SK-N-SH (cell line): ENCODE measurements at regions not wholly inside any gene's neighbourhood (a gene's known extent, or its start where the extent isn't known, plus 50 kb on each side); places are given as distances from the start of the nearest gene placed in this dataset.

Experiments
- CTCF ChIA-PET: fragments of 300-600, 350-600 bp; formaldehyde crosslinking; extraction: SDS; loops from one replicate; lab custom pipeline; 2021; lab: Yijun Ruan, JAX
- POLR2A ChIA-PET: fragments of 350-600 bp; sonication (Branson Sonifier 250); formaldehyde crosslinking; extraction: SDS; loops from one replicate; lab custom pipeline; 2020; ENCODE audit warnings: antibody characterized with exemption, inconsistent platforms; lab: Yijun Ruan, JAX
- DNase-seq: peaks from one replicate; pipeline ENCODE4 v3.0.0; 2012
- H2AFZ ChIP-seq: fragments of 200-600 bp; sonication (generic); 2 replicates; pipeline ENCODE4 v1.8.1; 2016; ENCODE audit warnings: antibody characterized with exemption, mild to moderate bottlenecking, low read depth
- H3F3A ChIP-seq: fragments of 200-600 bp; sonication (generic); replicated peaks from 2 replicates; pipeline ENCODE3; 2016; ENCODE audit warnings: antibody characterized with exemption, mild to moderate bottlenecking; ENCODE audit not compliant: insufficient read depth
- H3K27ac ChIP-seq, 2 experiments: fragments of 200-500 bp in 1 of 2; fragments of 200-600 bp in 1 of 2; sonication (Bioruptor generic) in 1 of 2; sonication (generic), shearing (Covaris generic) in 1 of 2; 2 replicates each; pipeline versions ENCODE4 v1.5.1 to v1.6.1; 2014 to 2016; ENCODE audit warnings: low read depth in 2 of 2, inconsistent platforms in 1 of 2, low read length in 1 of 2, mild to moderate bottlenecking in 1 of 2, mixed read lengths in 1 of 2
- H3K27me3 ChIP-seq: fragments of 200-600 bp; sonication (generic), shearing (Covaris generic); 2 replicates; pipeline ENCODE4 v1.6.1; 2016; ENCODE audit warnings: mixed run types; ENCODE audit not compliant: insufficient read depth
- H3K36me3 ChIP-seq, 2 experiments: fragments of 200-500 bp in 1 of 2; fragments of 200-600 bp in 1 of 2; sonication (Bioruptor generic) in 1 of 2; sonication (generic) in 1 of 2; replicated peaks in 1 of 2; 2 replicates each; pipeline versions ENCODE3 to v1.5.1; 2014 to 2016; ENCODE audit warnings: low read length in 1 of 2, mild to moderate bottlenecking in 1 of 2; ENCODE audit not compliant: insufficient read depth in 2 of 2, control insufficient read depth in 1 of 2
- H3K4me1 ChIP-seq, 2 experiments: fragments of 200-500 bp in 1 of 2; fragments of 200-600 bp in 1 of 2; sonication (Bioruptor generic) in 1 of 2; sonication (generic), shearing (Covaris generic) in 1 of 2; 2 replicates each; pipeline versions ENCODE4 v1.5.1 to v1.6.1; 2014 to 2016; ENCODE audit warnings: low read depth in 1 of 2, low read length in 1 of 2, mixed run types in 1 of 2; ENCODE audit not compliant: insufficient read depth in 2 of 2, control insufficient read depth in 1 of 2
- H3K4me2 ChIP-seq: fragments of 200-600 bp; sonication (generic), shearing (Covaris generic); 2 replicates; pipeline ENCODE4 v1.6.1; 2017; ENCODE audit warnings: mixed run types
- H3K4me3 ChIP-seq, 2 experiments: fragments of 200-500 bp in 1 of 2; fragments of 200-600 bp in 1 of 2; sonication (Bioruptor generic) in 1 of 2; sonication (generic), shearing (Covaris generic) in 1 of 2; 2 replicates each; pipeline versions ENCODE4 v1.5.1 to v1.8.1; 2014 to 2016; ENCODE audit warnings: low read depth in 2 of 2, inconsistent platforms in 1 of 2, low read length in 1 of 2, mild to moderate bottlenecking in 1 of 2, mixed read lengths in 1 of 2, moderate library complexity in 1 of 2
- H3K79me2 ChIP-seq: fragments of 200-600 bp; sonication (generic); 2 replicates; pipeline ENCODE4 v1.8.1; 2017; ENCODE audit warnings: mild to moderate bottlenecking; ENCODE audit not compliant: insufficient read depth
- H3K9ac ChIP-seq: fragments of 200-600 bp; sonication (generic); 2 replicates; pipeline ENCODE4 v1.6.1; 2017; ENCODE audit warnings: mixed run types
- H3K9me2 ChIP-seq: fragments of 200-600 bp; sonication (generic); 2 replicates; pipeline ENCODE4 v1.6.1; 2017; ENCODE audit warnings: mixed run types
- H3K9me3 ChIP-seq: fragments of 200-600 bp; sonication (generic); 2 replicates; pipeline ENCODE4 v1.6.1; 2017; ENCODE audit warnings: mixed run types, mild to moderate bottlenecking, moderate library complexity
- H4K20me1 ChIP-seq: fragments of 200-600 bp; sonication (generic); 2 replicates; pipeline ENCODE4 v1.6.1; 2017; ENCODE audit warnings: mild to moderate bottlenecking, mixed run types; ENCODE audit not compliant: insufficient read depth
- CHD2 ChIP-seq: fragments of 150-350 bp; IDR thresholded peaks from 2 replicates; pipeline ENCODE4 v1.6.1; 2018; ENCODE audit warnings: low read length; ENCODE audit not compliant: partially characterized antibody
- ELF1 ChIP-seq: IDR thresholded peaks from 2 replicates; pipeline ENCODE4 v1.4.0; 2012
- EP300 ChIP-seq, 2 experiments: IDR thresholded peaks; 2 replicates each; pipeline versions ENCODE4 v1.4.0 to v1.6.1; 2012; ENCODE audit warnings: borderline replicate concordance in 1 of 2, low read depth in 1 of 2, low read length in 1 of 2
- EZH2phosphoT487 ChIP-seq: fragments of 200-600 bp; sonication (generic); IDR thresholded peaks from 2 replicates; pipeline ENCODE4 v1.6.1; 2017; ENCODE audit warnings: low read depth, mixed run types, mild to moderate bottlenecking, antibody characterized with exemption, moderate library complexity, borderline replicate concordance
- FOSL2 ChIP-seq: IDR thresholded peaks from 2 replicates; pipeline ENCODE4 v1.4.0; 2012; ENCODE audit warnings: low read depth, mild to moderate bottlenecking, moderate library complexity, borderline replicate concordance
- FOXJ3 ChIP-seq: sonication (generic); formaldehyde crosslinking; IDR thresholded peaks from 2 replicates; pipeline ENCODE4 v1.5.1; 2020; ENCODE audit warnings: mild to moderate bottlenecking, missing genetic modification reagents
- FOXM1 ChIP-seq: IDR thresholded peaks from 2 replicates; pipeline ENCODE4 v1.4.0; 2012; ENCODE audit warnings: low read depth, mild to moderate bottlenecking
- GATA2 ChIP-seq: sonication (generic); formaldehyde crosslinking; IDR thresholded peaks from 2 replicates; pipeline ENCODE4 v1.5.0; 2020; ENCODE audit warnings: mild to moderate bottlenecking, missing genetic modification reagents
- JUND ChIP-seq: IDR thresholded peaks from 2 replicates; pipeline ENCODE4 v1.4.0; 2012
- MAX ChIP-seq: IDR thresholded peaks from 2 replicates; pipeline ENCODE4 v1.4.0; 2012; ENCODE audit warnings: low read depth
- MEF2A ChIP-seq: IDR thresholded peaks from 2 replicates; pipeline ENCODE4 v1.4.0; 2012; ENCODE audit warnings: low read depth, borderline replicate concordance
- NFIC ChIP-seq: IDR thresholded peaks from 2 replicates; pipeline ENCODE4 v1.4.0; 2012; ENCODE audit warnings: borderline replicate concordance
- NRF1 ChIP-seq: IDR thresholded peaks from 2 replicates; pipeline ENCODE4 v1.6.1; 2012; ENCODE audit warnings: low read depth, mild to moderate bottlenecking, low read length
- POLR2AphosphoS5 ChIP-seq: IDR thresholded peaks from 2 replicates; pipeline ENCODE4 v1.6.1; 2012; ENCODE audit warnings: low read depth, low read length
- RAD21 ChIP-seq: IDR thresholded peaks from 2 replicates; pipeline ENCODE4 v1.6.1; 2012; ENCODE audit warnings: mild to moderate bottlenecking, low read length
- REST ChIP-seq: IDR thresholded peaks from 2 replicates; pipeline ENCODE4 v1.6.1; 2012; ENCODE audit warnings: mild to moderate bottlenecking, low read depth, low read length, moderate library complexity
- RFX5 ChIP-seq: IDR thresholded peaks from 2 replicates; pipeline ENCODE4 v1.6.1; 2012; ENCODE audit warnings: mild to moderate bottlenecking, improper control_type of control experiment, low read length
- RXRA ChIP-seq: IDR thresholded peaks from 2 replicates; pipeline ENCODE4 v1.4.0; 2012; ENCODE audit warnings: low read depth, mild to moderate bottlenecking, borderline replicate concordance
- SIN3A ChIP-seq: IDR thresholded peaks from 2 replicates; pipeline ENCODE4 v1.6.1; 2012; ENCODE audit warnings: low read depth, mild to moderate bottlenecking, low read length, moderate library complexity, borderline replicate concordance
- TCF12 ChIP-seq: IDR thresholded peaks from 2 replicates; pipeline ENCODE4 v1.4.0; 2012
- TEAD4 ChIP-seq: IDR thresholded peaks from 2 replicates; pipeline ENCODE4 v1.4.0; 2012; ENCODE audit warnings: mild to moderate bottlenecking, borderline replicate concordance; ENCODE audit not compliant: insufficient read depth
- ZBTB33 ChIP-seq: IDR thresholded peaks from 2 replicates; pipeline ENCODE4 v1.4.0; 2012; ENCODE audit warnings: low read depth, borderline replicate concordance
- WGBS: methylation state at CpG from one replicate; pipeline ENCODE4 v1.1.6; 2017; ENCODE audit warnings: low lambda C conversion rate; 5-methylcytosine and 5-hydroxymethylcytosine counted together

- no peak overlapping the region for H3K27ac ChIP-seq
These were observed 134.7 kb upstream of the CDH20 start for GRCh38 chr18:61198486-61198885.

GRCh38 chr18:61199171-61199848 lies 133.9 kb upstream of the CDH20 start:
- CTCF ChIA-PET, result interaction anchor here (1.8 kb wide), 1 partner anchor 11 kb away, joined by 4 read pairs; no protein-coding TSS in a partner anchor
- TF ChIP-seq FOSL2, result no peak
- no peak for TF ChIP-seq TCF12
- TF ChIP-seq SIN3A, result no peak
- TF ChIP-seq REST, result no peak
- no peak for TF ChIP-seq NFIC
- no peak for TF ChIP-seq MEF2A
- TF ChIP-seq FOXM1, result no peak
- no peak for TF ChIP-seq RAD21
- TF ChIP-seq POLR2AphosphoS5, result no peak
- TF ChIP-seq GATA2 (CRISPR knock-in tag), result no peak
- TF ChIP-seq RXRA, result no peak
- no peak for TF ChIP-seq CHD2
- no peak for TF ChIP-seq RFX5
- TF ChIP-seq FOXJ3 (CRISPR knock-in tag), result no peak
- TF ChIP-seq JUND, result no peak

More at GRCh38 chr18:61198486-61198885, 134.7 kb upstream of the CDH20 start:
- no peaks in the 10 kb centered on the region for H3K79me2 ChIP-seq
- 0 out of 4 replicates have a peak, but pooled peaks cover 0 to 6% of the 10 kb centered on the region in 2 experiments for H3K4me1 ChIP-seq
- ChIA-PET POLR2A (no interaction called here), CTCF (interaction anchor here (0.6 to 1.8 kb wide), 4 partner anchors 10 to 143 kb away, joined by 3 to 4 read pairs (median 3); no protein-coding TSS in a partner anchor)
- no peak overlapping the region for H3K4me2 ChIP-seq
- no peak overlapping the region for H3K4me3 ChIP-seq
- H3K36me3 ChIP-seq, result no peaks in the 10 kb centered on the region
- H2AFZ ChIP-seq, result no peak overlapping the region
- H3K9me2 ChIP-seq, result no peaks in the 10 kb centered on the region
- no peaks in the 10 kb centered on the region for H3K27me3 ChIP-seq
- no peaks in the 10 kb centered on the region for H4K20me1 ChIP-seq
- no peaks in the 10 kb centered on the region for H3K9me3 ChIP-seq
- H3K9ac ChIP-seq, result no peak overlapping the region
- H3F3A ChIP-seq, result no peaks in the 10 kb centered on the region
- DNase-seq, result no peak
- TF ChIP-seq FOXJ3 (CRISPR knock-in tag) (no peak), ELF1 (no peak), MAX (no peak), TCF12 (no peak), EZH2phosphoT487 (no peak), FOXM1 (no peak), NRF1 (no peak), TEAD4 (no peak), FOSL2 (no peak), NFIC (no peak), MEF2A (no peak), EP300 (IDR thresholded peaks at IDR 0.05; ENCODE audit: borderline replicate concordance in 1 of 2, low read depth in 1 of 2, low read length in 1 of 2) (no peak), RFX5 (no peak), ZBTB33 (no peak)

More at GRCh38 chr18:61199171-61199848, 133.9 kb upstream of the CDH20 start:
- no peaks in the 10 kb centered on the region for H3K36me3 ChIP-seq
- peaks cover 3% of the 10 kb centered on the region for H3F3A ChIP-seq
- H3K9ac ChIP-seq, result no peak overlapping the region
- H3K4me3 ChIP-seq, result no peak overlapping the region
- H3K9me2 ChIP-seq, result no peaks in the 10 kb centered on the region
- POLR2A ChIA-PET, result no interaction called here
- H3K79me2 ChIP-seq, result no peaks in the 10 kb centered on the region
- H3K9me3 ChIP-seq, result no peaks in the 10 kb centered on the region
- no peak overlapping the region for H3K27ac ChIP-seq
- 34% methylated on average over 3 of the region's 3 CpGs for WGBS
- H3K27me3 ChIP-seq, result no peaks in the 10 kb centered on the region
- H3K4me2 ChIP-seq, result no peak overlapping the region
- DNase-seq, result no peak
- H2AFZ ChIP-seq, result no peak overlapping the region
- no peaks in the 10 kb centered on the region for H4K20me1 ChIP-seq
- 0 out of 4 replicates have a peak, but pooled peaks cover 0 to 6% of the 10 kb centered on the region in 2 experiments for H3K4me1 ChIP-seq
